ENCODE measurements at regions not wholly inside any gene's neighbourhood (a gene's known extent, or its start where the extent isn't known, plus 50 kb on each side); places are given as distances from the start of the nearest gene placed in this dataset.

DNA sequence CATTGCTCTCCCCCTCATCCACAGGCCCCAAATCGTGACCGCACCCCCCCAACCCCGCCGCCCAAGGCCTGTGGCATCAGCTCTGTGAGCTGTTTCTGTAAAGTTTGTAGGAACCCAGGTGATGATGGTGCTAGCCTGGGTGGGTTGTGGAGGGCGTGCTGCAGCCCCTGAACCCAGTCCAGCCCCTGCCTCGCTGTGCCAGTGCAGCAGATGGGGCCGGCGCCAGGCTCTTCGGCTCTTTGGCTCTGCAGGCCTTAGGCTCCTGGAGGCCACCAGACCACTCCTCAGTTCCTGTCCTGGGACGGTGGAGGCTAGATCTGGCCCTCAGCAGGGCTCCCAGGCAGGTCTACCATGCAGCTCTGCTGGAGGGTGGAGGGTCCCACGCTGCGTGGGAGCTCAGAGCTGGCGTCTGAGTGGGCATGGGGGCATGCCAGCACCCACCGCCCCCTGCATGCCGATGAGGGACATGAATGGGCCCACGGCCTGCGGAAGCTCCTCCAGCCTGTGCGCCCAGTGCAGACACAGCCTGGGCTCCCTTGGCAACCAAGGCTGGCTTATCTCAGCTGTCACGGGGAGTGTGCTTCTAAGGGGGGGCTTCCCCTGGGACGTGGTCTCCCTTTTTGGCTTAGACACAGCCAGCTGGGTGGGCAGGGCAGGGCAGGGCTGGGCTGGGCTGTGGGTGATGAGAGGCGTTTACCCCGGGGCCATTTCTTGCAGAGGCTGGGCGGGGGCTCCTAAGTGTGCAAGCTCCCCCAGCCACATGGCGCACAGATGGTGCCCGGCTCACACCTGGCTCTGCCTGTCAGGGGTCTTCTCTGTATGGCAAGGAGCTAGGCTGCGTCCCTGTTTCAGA lies 1187.6 kb downstream of the BRD1 start:
- TF ChIP-seq CTCF (IDR thresholded peaks at IDR 0.05): no peak
- no peak for TF ChIP-seq POLR2A (IDR thresholded peaks at IDR 0.05)

Measured in esophagus squamous epithelium (tissue), 4 donors.